Panc1 (cell line): ENCODE measurements at regions not wholly inside any gene's neighbourhood (a gene's known extent, or its start where the extent isn't known, plus 50 kb on each side); places are given as distances from the start of the nearest gene placed in this dataset.

ENCODE experiments used
- ATAC-seq: fragments of 200-7000 bp; cut with Tn5 transposase; 2 replicates; pipeline ENCODE4 v1.9.1; 2020; ENCODE audit warnings: mild to moderate bottlenecking, moderate library complexity
- BruUV-seq: library from RNA; stranded (reverse); fragments of 400-500 nt; replicated peaks from 2 replicates; lab custom pipeline; 2021; lab: Mats Ljungman, UMichigan
- CTCF ChIA-PET: fragments of 300-600 bp; sonication (Branson Sonifier 250); formaldehyde crosslinking; loops from one replicate; lab custom pipeline; 2022; ENCODE audit warnings: antibody characterized with exemption; lab: Charles Lee
- POLR2A ChIA-PET: fragments of 300-600 bp; sonication (Branson Sonifier 250); formaldehyde crosslinking; loops from one replicate; lab custom pipeline; 2022; ENCODE audit warnings: antibody characterized with exemption; lab: Charles Lee
- DNase-seq: peaks from one replicate; pipeline ENCODE4 v3.0.0-alpha.2; 2010; ENCODE audit warnings: low read depth, low spot score
- H3K27ac ChIP-seq: 2 replicates; pipeline ENCODE4 v1.5.1; 2011; ENCODE audit warnings: mild to moderate bottlenecking, low read length, inconsistent platforms
- H3K27me3 ChIP-seq: fragments of 200-500 bp; sonication (Bioruptor generic); 2 replicates; pipeline ENCODE4 v1.6.0; 2014; ENCODE audit warnings: low read length, inconsistent platforms; ENCODE audit not compliant: control insufficient read depth, insufficient read depth
- H3K36me3 ChIP-seq: fragments of 200-500 bp; sonication (Bioruptor generic); 2 replicates; pipeline ENCODE4 v1.5.1; 2014; ENCODE audit warnings: inconsistent platforms, mild to moderate bottlenecking, low read length, moderate library complexity; ENCODE audit not compliant: control insufficient read depth, insufficient read depth
- H3K4me1 ChIP-seq: 2 replicates; pipeline ENCODE4 v1.5.1; 2011; ENCODE audit warnings: inconsistent platforms, mild to moderate bottlenecking, low read length, moderate library complexity; ENCODE audit not compliant: control insufficient read depth, insufficient read depth
- H3K4me3 ChIP-seq, 2 experiments: 2 replicates each; pipeline ENCODE4 v1.5.1; 2011 to 2012; ENCODE audit warnings: low read depth in 2 of 2, low read length in 2 of 2, mild to moderate bottlenecking in 2 of 2, inconsistent platforms in 1 of 2, moderate library complexity in 1 of 2
- H3K9me3 ChIP-seq: fragments of 200-500 bp; sonication (Bioruptor generic); 2 replicates; pipeline ENCODE4 v1.5.1; 2014; ENCODE audit warnings: low read depth, mild to moderate bottlenecking, inconsistent platforms, low read length, moderate library complexity; ENCODE audit not compliant: control insufficient read depth, insufficient read depth
- CTCF ChIP-seq: fragments of 450-650 bp; IDR thresholded peaks from 2 replicates; pipeline ENCODE4 v1.5.1; 2017; ENCODE audit warnings: mild to moderate bottlenecking
- POLR2AphosphoS5 ChIP-seq: IDR thresholded peaks from 2 replicates; pipeline ENCODE4 v1.6.1; 2012; ENCODE audit warnings: mild to moderate bottlenecking, low read depth, low read length, moderate library complexity
- SIN3A ChIP-seq: IDR thresholded peaks from 2 replicates; pipeline ENCODE4 v1.6.1; 2012; ENCODE audit warnings: low read depth, mild to moderate bottlenecking, low read length, moderate library complexity, borderline replicate concordance; ENCODE audit not compliant: insufficient read depth
- TCF7L2 ChIP-seq: IDR thresholded peaks from 2 replicates; pipeline ENCODE4 v1.6.1; 2011; ENCODE audit warnings: mild to moderate bottlenecking, low read depth, low read length, inconsistent platforms
- in situ Hi-C: cut with HindIII; loops from 2 replicates; pipeline ENCODE4 v1.10.0; 2016; ENCODE audit warnings: low sequenced_read_pairs, low pct_unique_long_range_greater_than_20kb
- intact Hi-C: fragments of 100-400 bp; cut with micrococcal nuclease; formaldehyde crosslinking; loops from one replicate; pipeline ENCODE4 v1.10.0; 2022; ENCODE audit not compliant: unreplicated experiment
- TF ChIP-seq, protein P1 (sequence below), 2 experiments: IDR thresholded peaks; 2 replicates each; pipeline ENCODE4 v1.6.1; 2011 to 2012; ENCODE audit warnings: low read depth in 2 of 2, control low read depth in 1 of 2, low read length in 1 of 2, mild to moderate bottlenecking in 1 of 2, moderate library complexity in 1 of 2; ENCODE audit not compliant: insufficient read depth in 1 of 2

DNA sequence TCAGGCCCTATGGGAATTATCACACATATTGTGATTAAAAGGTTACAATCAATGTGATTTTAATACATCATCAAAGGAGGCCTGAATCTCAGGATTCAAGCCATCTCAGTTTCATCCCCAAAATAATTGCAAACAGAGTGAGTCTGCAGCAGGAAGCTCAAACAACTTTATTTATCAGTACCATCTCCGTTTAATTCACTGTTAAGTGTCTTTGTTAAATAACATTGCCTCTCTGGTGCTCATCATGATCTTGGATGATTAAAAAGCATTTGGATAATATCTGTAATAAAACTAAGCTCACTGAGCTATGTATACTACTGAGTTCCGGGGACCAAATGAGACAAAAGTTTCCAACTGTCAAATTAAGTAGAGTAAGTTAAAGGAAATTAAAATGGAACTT lies 817.8 kb upstream of the CNTNAP5 start:
- Histone ChIP-seq H3K27me3 (no peaks in the 10 kb centered on the region), H3K9me3 (no peaks in the 10 kb centered on the region), H3K4me3 (no peak overlapping the region), H3K4me1 (no peaks in the 10 kb centered on the region), H3K36me3 (no peaks in the 10 kb centered on the region), H3K27ac (no peak overlapping the region)
- CTCF ChIA-PET = no interaction called here
- ATAC-seq (no peak), DNase-seq (no peak)
- POLR2A ChIA-PET = no interaction called here
- intact Hi-C loops (no loop called here), in situ Hi-C loops (no loop called here)
- no peak for TF ChIP-seq SIN3A
- BruUV-seq = no TSS peak

DNA sequence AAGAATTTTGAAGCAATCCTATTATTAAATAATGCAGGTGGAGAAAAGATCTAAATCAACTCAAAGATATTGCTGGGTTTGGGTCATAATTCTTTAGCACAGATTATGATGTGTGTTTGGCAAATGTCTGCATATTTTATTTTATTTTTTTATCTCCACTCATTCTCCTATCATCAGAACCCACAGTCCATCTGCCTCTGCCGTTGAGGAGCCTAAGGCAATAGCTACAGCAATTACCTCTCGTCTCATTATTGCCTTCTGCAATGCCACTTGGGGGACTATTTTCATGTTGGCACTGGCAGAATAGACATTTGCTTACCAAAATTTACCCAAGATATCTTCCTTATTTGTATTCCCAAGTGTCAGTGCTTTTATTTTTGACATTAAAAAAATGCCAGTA lies 815.9 kb upstream of the CNTNAP5 start:
- intact Hi-C loops = no loop called here
- in situ Hi-C loops = no loop called here
- no peak for DNase-seq
- no peaks in the 10 kb centered on the region for H3K36me3 ChIP-seq
- no peaks in the 10 kb centered on the region for H3K27me3 ChIP-seq
- TF ChIP-seq, protein P1, sequence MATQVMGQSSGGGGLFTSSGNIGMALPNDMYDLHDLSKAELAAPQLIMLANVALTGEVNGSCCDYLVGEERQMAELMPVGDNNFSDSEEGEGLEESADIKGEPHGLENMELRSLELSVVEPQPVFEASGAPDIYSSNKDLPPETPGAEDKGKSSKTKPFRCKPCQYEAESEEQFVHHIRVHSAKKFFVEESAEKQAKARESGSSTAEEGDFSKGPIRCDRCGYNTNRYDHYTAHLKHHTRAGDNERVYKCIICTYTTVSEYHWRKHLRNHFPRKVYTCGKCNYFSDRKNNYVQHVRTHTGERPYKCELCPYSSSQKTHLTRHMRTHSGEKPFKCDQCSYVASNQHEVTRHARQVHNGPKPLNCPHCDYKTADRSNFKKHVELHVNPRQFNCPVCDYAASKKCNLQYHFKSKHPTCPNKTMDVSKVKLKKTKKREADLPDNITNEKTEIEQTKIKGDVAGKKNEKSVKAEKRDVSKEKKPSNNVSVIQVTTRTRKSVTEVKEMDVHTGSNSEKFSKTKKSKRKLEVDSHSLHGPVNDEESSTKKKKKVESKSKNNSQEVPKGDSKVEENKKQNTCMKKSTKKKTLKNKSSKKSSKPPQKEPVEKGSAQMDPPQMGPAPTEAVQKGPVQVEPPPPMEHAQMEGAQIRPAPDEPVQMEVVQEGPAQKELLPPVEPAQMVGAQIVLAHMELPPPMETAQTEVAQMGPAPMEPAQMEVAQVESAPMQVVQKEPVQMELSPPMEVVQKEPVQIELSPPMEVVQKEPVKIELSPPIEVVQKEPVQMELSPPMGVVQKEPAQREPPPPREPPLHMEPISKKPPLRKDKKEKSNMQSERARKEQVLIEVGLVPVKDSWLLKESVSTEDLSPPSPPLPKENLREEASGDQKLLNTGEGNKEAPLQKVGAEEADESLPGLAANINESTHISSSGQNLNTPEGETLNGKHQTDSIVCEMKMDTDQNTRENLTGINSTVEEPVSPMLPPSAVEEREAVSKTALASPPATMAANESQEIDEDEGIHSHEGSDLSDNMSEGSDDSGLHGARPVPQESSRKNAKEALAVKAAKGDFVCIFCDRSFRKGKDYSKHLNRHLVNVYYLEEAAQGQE (IDR thresholded peaks at IDR 0.05; ENCODE audit: insufficient read depth in 1 of 2, low read depth in 2 of 2, low read length in 1 of 2) = no peak
- TF ChIP-seq POLR2AphosphoS5 (no peak), SIN3A (no peak), CTCF (no peak), TCF7L2 (no peak)
- no peaks in the 10 kb centered on the region for H3K4me1 ChIP-seq
- ChIA-PET CTCF (no interaction called here), POLR2A (no interaction called here)
- no TSS peak for BruUV-seq
- H3K9me3 ChIP-seq = no peaks in the 10 kb centered on the region
- no peak overlapping the region for H3K27ac ChIP-seq
- no peak for ATAC-seq
- H3K4me3 ChIP-seq = no peak overlapping the region

DNA sequence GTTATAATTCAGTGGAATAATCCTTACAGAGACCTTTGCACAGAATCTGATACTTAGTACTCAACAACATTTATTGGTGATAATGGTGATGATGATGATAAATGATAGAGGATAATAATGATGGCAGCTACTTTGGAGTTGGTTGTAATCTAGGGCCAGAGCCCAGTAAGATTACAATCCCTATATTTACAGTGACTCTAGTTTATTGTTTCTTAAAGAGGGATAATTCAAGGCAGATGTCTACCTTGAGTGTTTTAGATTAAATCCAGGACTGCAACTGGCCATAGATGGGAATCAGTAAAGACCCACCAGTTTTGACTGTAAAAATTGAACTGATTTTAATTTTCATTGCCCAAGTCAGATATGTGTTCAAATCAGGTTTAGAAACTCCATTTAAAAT lies 813.9 kb upstream of the CNTNAP5 start:
- no peak for TF ChIP-seq CTCF
- POLR2A ChIA-PET = no interaction called here
- Histone ChIP-seq H3K27me3 (no peaks in the 10 kb centered on the region), H3K27ac (no peak overlapping the region), H3K9me3 (no peaks in the 10 kb centered on the region), H3K4me1 (no peaks in the 10 kb centered on the region), H3K36me3 (no peaks in the 10 kb centered on the region), H3K4me3 (no peak overlapping the region)
- ATAC-seq (no peak), DNase-seq (no peak)
- intact Hi-C loops (no loop called here), in situ Hi-C loops (no loop called here)
- CTCF ChIA-PET = no interaction called here
- BruUV-seq = no TSS peak
